ENCODE measurements at regions not wholly inside any gene's neighbourhood (a gene's known extent, or its start where the extent isn't known, plus 50 kb on each side); places are given as distances from the start of the nearest gene placed in this dataset.
"Not testable (repeated sequence)": the region's sequence is repeated elsewhere in the genome, so short reads cannot be mapped to it uniquely, and the experiment has no call there.

GRCh38 chrX:3940000-3940610, 226.7 kb upstream of the PRKX start:
- no peak overlapping the region for H3K27ac ChIP-seq
- TF ChIP-seq CTCF (IDR thresholded peaks at IDR 0.05) (no peak), POLR2A (IDR thresholded peaks at IDR 0.05) (no peak)
- no peak for DNase-seq
- H3K36me3 ChIP-seq, result no peaks in the 10 kb centered on the region
- H3K27me3 ChIP-seq, result no peaks in the 10 kb centered on the region
- no peaks in the 10 kb centered on the region for H3K9me3 ChIP-seq
- H3K4me3 ChIP-seq, result no peak overlapping the region
- no peaks in the 10 kb centered on the region for H3K4me1 ChIP-seq

GRCh38 chrX:3938587-3938986, 225.1 kb upstream of the PRKX start:
- H3K4me3 ChIP-seq, result no peak overlapping the region
- TF ChIP-seq CTCF (IDR thresholded peaks at IDR 0.05), result no peak
- TF ChIP-seq POLR2A (IDR thresholded peaks at IDR 0.05), result no peak
- H3K27me3 ChIP-seq, result no peaks in the 10 kb centered on the region
- no peaks in the 10 kb centered on the region for H3K4me1 ChIP-seq
- DNase-seq, result no peak
- no peaks in the 10 kb centered on the region for H3K36me3 ChIP-seq
- no peaks in the 10 kb centered on the region for H3K9me3 ChIP-seq
- no peak overlapping the region for H3K27ac ChIP-seq

- H3K27me3 ChIP-seq, DNase-seq, H3K9me3 ChIP-seq, H3K4me1 ChIP-seq, H3K4me3 ChIP-seq, H3K27ac ChIP-seq, H3K36me3 ChIP-seq: not testable (repeated sequence)
These were observed 221.7 kb upstream of the PRKX start for GRCh38 chrX:3935196-3935595.

DNA sequence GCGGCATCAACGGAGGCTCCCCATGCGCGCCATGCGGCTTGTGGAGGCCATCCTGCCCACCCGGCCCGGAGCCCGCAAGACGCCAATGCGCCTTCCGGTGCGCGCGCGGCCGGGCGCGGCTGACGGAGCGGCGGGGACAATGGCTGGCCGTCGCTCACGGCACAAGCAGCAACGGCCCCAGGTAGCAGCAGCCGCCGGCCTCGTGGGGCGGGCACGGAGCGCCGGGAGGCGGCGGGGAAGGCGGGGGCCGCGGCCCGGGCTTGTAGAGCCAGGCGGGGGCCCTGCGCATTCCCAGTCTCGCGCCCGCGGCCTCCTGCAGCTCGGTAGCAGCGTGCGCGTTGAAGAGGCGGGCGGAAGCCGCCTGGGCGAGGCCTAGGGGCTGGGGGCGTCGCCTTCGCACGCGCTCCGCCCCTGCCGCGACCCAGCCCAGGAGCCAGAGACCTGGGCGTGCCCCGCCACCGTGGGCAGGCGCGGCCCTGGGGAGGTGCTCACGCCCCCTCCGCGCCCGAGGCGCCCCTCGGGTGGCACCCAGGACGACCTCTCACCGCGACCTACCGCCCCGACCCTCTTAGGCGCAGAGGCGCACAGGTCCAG, 207.1 kb upstream of the PRKX start:
- not testable (repeated sequence) for H3K4me1 ChIP-seq, H3K36me3 ChIP-seq, H3K4me3 ChIP-seq, H3K27me3 ChIP-seq, DNase-seq, H3K9me3 ChIP-seq, H3K27ac ChIP-seq

DNA sequence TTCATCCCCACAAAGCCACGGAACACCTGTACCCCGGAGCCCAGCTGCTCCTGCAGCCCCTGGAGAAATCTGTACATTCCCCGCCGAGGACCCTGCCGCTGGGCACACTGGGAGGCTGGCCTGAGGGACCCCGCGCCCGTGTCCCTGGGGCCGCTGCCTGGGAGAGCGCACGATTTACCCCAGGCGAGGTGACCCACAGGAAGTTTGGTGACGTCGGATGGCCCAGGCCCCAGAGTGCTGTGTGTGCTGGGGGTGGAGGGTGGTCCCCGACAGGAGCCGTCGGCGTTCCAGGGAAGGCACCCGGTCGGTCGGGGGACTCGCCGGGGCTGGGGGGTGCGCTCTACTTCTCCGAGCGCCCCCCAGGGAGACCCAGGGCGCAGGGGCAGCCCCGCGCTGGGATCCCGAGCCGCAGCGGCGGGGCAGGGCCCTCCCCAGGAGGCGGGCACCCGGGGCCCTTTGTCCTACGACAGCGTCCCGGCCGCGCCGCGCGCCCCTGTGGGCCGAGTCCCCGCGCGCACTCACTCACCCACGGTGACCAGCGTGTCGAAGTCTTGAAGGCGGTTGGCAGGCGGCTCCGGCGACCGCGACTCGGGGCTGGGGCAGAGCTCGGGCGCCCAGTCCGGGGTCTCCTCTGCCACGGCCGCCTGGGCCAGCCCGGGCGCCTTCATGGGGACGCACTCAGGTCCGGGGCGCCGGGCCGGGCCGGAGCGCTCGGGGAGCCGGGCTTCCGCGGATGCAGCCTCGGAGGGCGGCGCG, 206.4 kb upstream of the PRKX start:
- not testable (repeated sequence) for H3K4me3 ChIP-seq, DNase-seq

GRCh38 chrX:3914813-3915212, 201.4 kb upstream of the PRKX start:
- H3K4me1 ChIP-seq, H3K9me3 ChIP-seq, H3K36me3 ChIP-seq, H3K27me3 ChIP-seq, DNase-seq, H3K4me3 ChIP-seq, H3K27ac ChIP-seq: not testable (repeated sequence)

More for the DNA sequence above, 206.4 kb upstream of the PRKX start:
- not testable (repeated sequence) for H3K36me3 ChIP-seq, H3K9me3 ChIP-seq, H3K4me1 ChIP-seq, H3K27ac ChIP-seq, H3K27me3 ChIP-seq

DNA sequence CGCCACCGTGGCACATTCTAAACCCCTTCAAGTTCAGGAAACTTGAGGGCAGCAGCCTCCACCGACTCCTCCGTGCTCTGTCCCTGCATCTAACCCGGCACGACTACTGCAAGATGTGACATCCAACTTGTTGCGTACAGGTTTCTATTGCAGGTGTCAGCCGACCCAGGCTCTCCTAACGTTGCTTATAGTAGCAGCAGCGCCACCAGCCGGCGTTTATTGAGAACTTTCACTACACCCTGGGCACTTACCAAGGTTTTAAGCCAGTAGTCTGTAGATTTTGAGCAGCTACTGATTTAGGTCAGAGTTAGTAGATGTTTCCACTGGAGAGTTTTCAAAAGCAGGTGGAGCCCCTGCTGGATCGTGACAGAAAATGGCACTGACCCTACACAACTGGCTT, 200.6 kb upstream of the PRKX start:
- DNase-seq, H3K36me3 ChIP-seq, H3K9me3 ChIP-seq, H3K4me1 ChIP-seq, H3K27me3 ChIP-seq, H3K4me3 ChIP-seq, H3K27ac ChIP-seq: not testable (repeated sequence)

DNA sequence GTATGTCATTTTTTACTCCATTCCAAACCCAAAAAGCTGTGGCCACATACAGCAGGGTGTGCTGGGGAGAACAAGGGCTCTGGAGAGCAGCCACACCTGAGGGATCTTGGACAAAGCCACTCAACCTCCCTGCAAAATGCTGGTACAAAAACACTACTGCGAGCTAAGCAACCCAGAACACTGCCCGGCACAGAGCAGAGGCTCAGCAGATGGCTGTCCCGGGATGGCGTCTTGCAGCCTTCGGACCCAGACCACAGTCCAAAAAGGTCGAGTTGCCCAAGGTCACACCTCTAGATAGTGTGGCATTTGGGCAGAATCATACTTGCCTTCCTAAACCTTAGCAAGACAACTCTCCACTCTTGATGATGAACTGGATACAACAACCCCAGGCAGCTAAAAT, 197.6 kb upstream of the PRKX start:
- not testable (repeated sequence) for H3K4me3 ChIP-seq, H3K36me3 ChIP-seq, H3K27me3 ChIP-seq

GRCh38 chrX:3910611-3911010, 197.2 kb upstream of the PRKX start:
- DNase-seq, H3K4me1 ChIP-seq, H3K9me3 ChIP-seq, H3K27ac ChIP-seq, H3K27me3 ChIP-seq, H3K4me3 ChIP-seq, H3K36me3 ChIP-seq: not testable (repeated sequence)

More for the DNA sequence above, 197.6 kb upstream of the PRKX start:
- H3K4me1 ChIP-seq, DNase-seq, H3K27ac ChIP-seq, H3K9me3 ChIP-seq: not testable (repeated sequence)

DNA sequence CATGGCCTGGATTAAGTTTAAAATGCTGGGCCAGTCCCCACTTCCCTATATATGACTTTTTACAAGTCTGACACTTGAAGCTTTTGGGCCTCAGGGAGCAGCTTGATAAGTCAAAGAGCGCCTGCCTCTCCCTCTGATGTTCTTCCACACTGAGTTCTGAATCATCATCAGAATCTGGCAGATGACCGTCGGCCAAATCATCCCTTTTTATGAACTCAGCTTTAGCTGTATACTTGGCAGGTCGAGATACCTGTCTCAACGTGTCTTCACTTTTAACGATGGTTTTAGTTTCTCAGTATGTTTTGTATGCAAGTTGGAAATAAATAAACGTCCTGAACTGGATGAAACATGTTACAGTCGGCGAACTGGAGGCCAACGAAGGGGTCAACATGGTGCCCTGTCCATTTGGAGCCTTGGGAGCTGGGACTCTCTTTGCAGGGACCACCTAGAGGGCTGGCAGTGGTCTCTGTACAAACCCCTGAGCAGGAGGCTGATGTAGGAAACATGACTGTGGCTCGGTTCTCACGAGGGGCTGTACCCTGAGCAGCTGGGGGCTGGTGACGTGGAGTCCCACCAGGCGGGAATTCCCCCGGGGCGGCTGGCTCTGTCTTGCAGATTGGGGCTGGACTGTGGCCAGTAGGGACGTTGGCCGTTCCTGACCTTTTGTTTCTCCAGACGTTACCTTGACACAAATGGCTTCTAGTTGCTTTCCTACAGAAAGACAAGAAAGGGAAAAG, 192.2 kb upstream of the PRKX start:
- not testable (repeated sequence) for H3K4me3 ChIP-seq, H3K27ac ChIP-seq, H3K27me3 ChIP-seq, H3K36me3 ChIP-seq, H3K4me1 ChIP-seq, H3K9me3 ChIP-seq, DNase-seq

DNA sequence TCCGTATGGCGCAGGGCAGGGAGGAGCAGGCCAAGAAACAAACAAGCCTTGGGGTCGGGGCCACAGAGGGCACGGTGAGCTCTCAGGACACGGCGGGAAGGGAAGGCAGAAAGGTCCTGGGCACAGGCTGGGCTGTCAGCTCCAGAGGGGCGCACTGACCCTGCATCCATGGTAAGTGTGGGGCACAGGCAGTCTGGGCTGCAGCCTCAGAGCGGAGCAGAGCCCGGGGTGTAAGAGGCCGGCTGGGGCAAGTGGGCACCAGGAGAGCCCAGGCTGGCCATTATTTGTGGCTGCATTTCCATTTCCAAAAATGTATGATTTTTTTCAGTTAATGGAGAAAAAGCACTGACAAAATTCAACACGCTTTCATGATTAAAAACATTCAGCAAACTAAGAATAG, 188.8 kb upstream of the PRKX start:
- H3K27ac ChIP-seq, H3K9me3 ChIP-seq, DNase-seq, H3K27me3 ChIP-seq, H3K36me3 ChIP-seq, H3K4me1 ChIP-seq, H3K4me3 ChIP-seq: not testable (repeated sequence)

DNA sequence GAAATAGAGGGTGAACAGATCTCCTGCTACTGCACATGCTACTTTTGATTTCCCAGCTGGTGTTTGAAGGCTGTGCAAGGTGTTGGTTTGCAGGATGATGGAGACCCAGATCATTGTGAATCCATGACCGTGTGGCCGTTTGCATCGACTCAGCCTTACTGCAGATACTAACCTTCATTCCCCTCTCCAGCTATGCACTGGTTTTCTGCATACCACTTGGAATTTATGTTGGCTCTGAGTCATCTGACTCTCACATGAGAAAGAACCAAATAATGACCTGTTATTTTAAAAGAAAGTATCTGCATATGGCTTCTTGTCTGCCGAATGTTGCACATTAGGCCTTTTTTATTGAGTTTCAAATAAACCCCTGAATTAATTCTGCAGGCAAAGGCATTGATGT, 183.3 kb upstream of the PRKX start:
- H3K36me3 ChIP-seq, H3K27ac ChIP-seq, H3K4me1 ChIP-seq, H3K9me3 ChIP-seq, H3K4me3 ChIP-seq, DNase-seq, H3K27me3 ChIP-seq: not testable (repeated sequence)

Data from Peyer's patch (tissue), 4 donors.